ENCODE measurements at regions not wholly inside any gene's neighbourhood (a gene's known extent, or its start where the extent isn't known, plus 50 kb on each side); places are given as distances from the start of the nearest gene placed in this dataset.
"Not testable (repeated sequence)": the region's sequence is repeated elsewhere in the genome, so short reads cannot be mapped to it uniquely, and the experiment has no call there.

- Mint-ChIP-seq H3K27me3 (ENCODE audit: low read depth) (peaks cover 3% of the 10 kb centered on the region; the same call in 1 of the 2 replicates), H3K27ac (no peak overlapping the region), H3K4me3 (no peak overlapping the region), H3K4me1 (no peaks in the 10 kb centered on the region), H3K9me3 (peaks cover 61% of the 10 kb centered on the region), H3K36me3 (peaks cover 42% of the 10 kb centered on the region)
- TF ChIP-seq SMAD4 (CRISPR knock-in tag; IDR thresholded peaks at IDR 0.05) (no peak), FOXJ3 (CRISPR knock-in tag; IDR thresholded peaks at IDR 0.05; ENCODE audit: borderline replicate concordance) (no peak), ETV6 (CRISPR knock-in tag; IDR thresholded peaks at IDR 0.05) (no peak), NFE2L1 (CRISPR knock-in tag; IDR thresholded peaks at IDR 0.05) (no peak), NR1H2 (CRISPR knock-in tag; IDR thresholded peaks at IDR 0.05) (no peak)
- ChIA-PET POLR2A (no interaction called here), CTCF (no interaction called here)
- ATAC-seq: no peak
- no peak for DNase-seq (ENCODE audit: low spot score)
Observed at GRCh38 chr11:37861671-37862070, 1263.6 kb upstream of the RAG2 start.

GRCh38 chr11:37858806-37859537, 1260.9 kb upstream of the RAG2 start:
- ATAC-seq; H3K27me3 Mint-ChIP-seq (ENCODE audit: low read depth); H3K27ac Mint-ChIP-seq; H3K4me3 Mint-ChIP-seq; CTCF ChIA-PET; H3K4me1 Mint-ChIP-seq; POLR2A ChIA-PET; DNase-seq (ENCODE audit: low spot score): not testable (repeated sequence)
- Mint-ChIP-seq H3K36me3 (peaks cover 52% of the 10 kb centered on the region), H3K9me3 (peaks cover 71% of the 10 kb centered on the region)

DNA sequence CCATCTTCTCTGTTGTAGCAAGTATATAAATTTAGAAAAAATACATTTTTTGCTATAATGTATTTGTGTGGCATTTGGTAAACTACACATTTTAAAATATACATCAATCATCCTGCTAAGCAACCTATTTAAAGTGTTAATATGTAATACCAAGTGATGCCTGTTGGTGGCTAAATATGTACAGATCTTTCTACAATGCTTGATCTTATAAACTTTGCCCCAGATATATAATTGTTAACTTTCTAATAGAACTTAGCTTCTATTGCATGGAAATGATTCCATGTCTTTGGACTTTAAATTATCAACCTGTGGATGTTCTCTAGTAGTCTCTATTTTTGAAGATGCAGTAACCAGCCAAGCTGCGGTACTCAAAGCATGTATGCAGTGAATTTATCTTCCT, 1260.4 kb upstream of the RAG2 start:
- H3K9me3 Mint-ChIP-seq: peaks cover 77% of the 10 kb centered on the region
- no peak overlapping the region for H3K27ac Mint-ChIP-seq
- no peak for TF ChIP-seq SMAD3 (CRISPR knock-in tag; IDR thresholded peaks at IDR 0.05; ENCODE audit: borderline replicate concordance)
- no peak for TF ChIP-seq GTF2I (CRISPR knock-in tag; conservative IDR thresholded peaks at IDR 0.05)
- TF ChIP-seq, protein P1, sequence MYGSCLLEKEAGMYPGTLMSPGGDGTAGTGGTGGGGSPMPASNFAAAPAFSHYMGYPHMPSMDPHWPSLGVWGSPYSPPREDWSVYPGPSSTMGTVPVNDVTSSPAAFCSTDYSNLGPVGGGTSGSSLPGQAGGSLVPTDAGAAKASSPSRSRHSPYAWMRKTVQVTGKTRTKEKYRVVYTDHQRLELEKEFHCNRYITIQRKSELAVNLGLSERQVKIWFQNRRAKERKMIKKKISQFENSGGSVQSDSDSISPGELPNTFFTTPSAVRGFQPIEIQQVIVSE (CRISPR knock-in tag; IDR thresholded peaks at IDR 0.05; ENCODE audit: borderline replicate concordance): no peak
- TF ChIP-seq ZNF416 (CRISPR knock-in tag; IDR thresholded peaks at IDR 0.05): no peak
- no peak for TF ChIP-seq TEAD4 (CRISPR knock-in tag; IDR thresholded peaks at IDR 0.05)
- TF ChIP-seq ZNF138 (CRISPR knock-in tag; conservative IDR thresholded peaks at IDR 0.05): no peak
- TF ChIP-seq MYBL2 (CRISPR knock-in tag; IDR thresholded peaks at IDR 0.05): no peak
- TF ChIP-seq ZNF423 (CRISPR knock-in tag; IDR thresholded peaks at IDR 0.05): no peak
- DNase-seq (ENCODE audit: low spot score): no peak
- no peak for ATAC-seq
- ChIA-PET POLR2A (no interaction called here), CTCF (no interaction called here)
- no peak overlapping the region for H3K4me3 Mint-ChIP-seq
- H3K27me3 Mint-ChIP-seq (ENCODE audit: low read depth): peaks cover 3% of the 10 kb centered on the region; the same call in 1 of the 2 replicates
- H3K4me1 Mint-ChIP-seq: no peaks in the 10 kb centered on the region
- H3K36me3 Mint-ChIP-seq: peaks cover 54% of the 10 kb centered on the region

- POLR2A ChIA-PET: no interaction called here
- no peak overlapping the region for H3K4me3 Mint-ChIP-seq
- no peak overlapping the region for H3K27ac Mint-ChIP-seq
- peaks cover 54% of the 10 kb centered on the region for H3K36me3 Mint-ChIP-seq
- CTCF ChIA-PET: no interaction called here
- no peaks in the 10 kb centered on the region for H3K4me1 Mint-ChIP-seq
- H3K27me3 Mint-ChIP-seq (ENCODE audit: low read depth): peaks cover 3% of the 10 kb centered on the region; the same call in 1 of the 2 replicates
- ATAC-seq (no peak), DNase-seq (ENCODE audit: low spot score) (no peak)
- H3K9me3 Mint-ChIP-seq: peaks cover 76% of the 10 kb centered on the region
- TF ChIP-seq ZNF219 (CRISPR knock-in tag; IDR thresholded peaks at IDR 0.05; ENCODE audit: borderline replicate concordance): no peak
- no peak for TF ChIP-seq ZNF416 (CRISPR knock-in tag; IDR thresholded peaks at IDR 0.05)
- TF ChIP-seq, protein P2, sequence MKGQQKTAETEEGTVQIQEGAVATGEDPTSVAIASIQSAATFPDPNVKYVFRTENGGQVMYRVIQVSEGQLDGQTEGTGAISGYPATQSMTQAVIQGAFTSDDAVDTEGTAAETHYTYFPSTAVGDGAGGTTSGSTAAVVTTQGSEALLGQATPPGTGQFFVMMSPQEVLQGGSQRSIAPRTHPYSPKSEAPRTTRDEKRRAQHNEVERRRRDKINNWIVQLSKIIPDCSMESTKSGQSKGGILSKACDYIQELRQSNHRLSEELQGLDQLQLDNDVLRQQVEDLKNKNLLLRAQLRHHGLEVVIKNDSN (CRISPR knock-in tag; IDR thresholded peaks at IDR 0.05): no peak
- no peak for TF ChIP-seq GABPB1 (CRISPR knock-in tag; IDR thresholded peaks at IDR 0.05)
- no peak for TF ChIP-seq ESRRA (CRISPR knock-in tag; IDR thresholded peaks at IDR 0.05; ENCODE audit: borderline replicate concordance)
Observed at GRCh38 chr11:37857726-37858125, 1259.7 kb upstream of the RAG2 start.

DNA sequence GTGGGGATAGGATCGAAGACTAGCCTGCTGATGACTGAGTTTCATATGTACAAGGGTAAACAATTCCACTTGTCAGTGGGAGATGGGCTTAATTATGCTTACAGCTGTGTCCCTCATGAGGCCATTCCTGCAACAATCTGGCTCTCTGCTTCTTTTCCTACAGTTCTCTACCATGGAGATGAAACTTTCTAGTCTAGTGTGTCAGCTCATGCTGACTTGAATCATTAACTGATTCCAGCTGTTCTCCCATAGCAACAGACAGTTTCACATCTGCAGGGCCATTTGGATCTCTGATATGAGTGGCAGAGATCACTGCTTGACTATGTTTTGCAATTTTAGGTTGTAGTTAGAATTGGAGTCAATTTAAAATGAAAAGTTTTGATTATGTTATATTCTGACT, 1251.7 kb upstream of the RAG2 start:
- Mint-ChIP-seq H3K4me3 (no peak overlapping the region), H3K36me3 (peaks cover 56% of the 10 kb centered on the region), H3K4me1 (no peaks in the 10 kb centered on the region), H3K9me3 (peaks cover 74% of the 10 kb centered on the region), H3K27me3 (ENCODE audit: low read depth) (no peaks in the 10 kb centered on the region; the same call in none of the 2 replicates), H3K27ac (no peak overlapping the region)
- ATAC-seq: no peak
- ChIA-PET CTCF (no interaction called here), POLR2A (no interaction called here)
- DNase-seq (ENCODE audit: low spot score): no peak
- no peak for TF ChIP-seq PRRX2 (CRISPR knock-in tag; IDR thresholded peaks at IDR 0.05)
- no peak for TF ChIP-seq EMX1 (CRISPR knock-in tag; IDR thresholded peaks at IDR 0.05)
- TF ChIP-seq ESRRA (CRISPR knock-in tag; IDR thresholded peaks at IDR 0.05; ENCODE audit: borderline replicate concordance): no peak
- no peak for TF ChIP-seq JUN (CRISPR knock-in tag; IDR thresholded peaks at IDR 0.05)
- TF ChIP-seq, protein P3, sequence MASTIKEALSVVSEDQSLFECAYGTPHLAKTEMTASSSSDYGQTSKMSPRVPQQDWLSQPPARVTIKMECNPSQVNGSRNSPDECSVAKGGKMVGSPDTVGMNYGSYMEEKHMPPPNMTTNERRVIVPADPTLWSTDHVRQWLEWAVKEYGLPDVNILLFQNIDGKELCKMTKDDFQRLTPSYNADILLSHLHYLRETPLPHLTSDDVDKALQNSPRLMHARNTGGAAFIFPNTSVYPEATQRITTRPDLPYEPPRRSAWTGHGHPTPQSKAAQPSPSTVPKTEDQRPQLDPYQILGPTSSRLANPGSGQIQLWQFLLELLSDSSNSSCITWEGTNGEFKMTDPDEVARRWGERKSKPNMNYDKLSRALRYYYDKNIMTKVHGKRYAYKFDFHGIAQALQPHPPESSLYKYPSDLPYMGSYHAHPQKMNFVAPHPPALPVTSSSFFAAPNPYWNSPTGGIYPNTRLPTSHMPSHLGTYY (CRISPR knock-in tag; IDR thresholded peaks at IDR 0.05): no peak
- TF ChIP-seq RORB (CRISPR knock-in tag; IDR thresholded peaks at IDR 0.05): no peak
- TF ChIP-seq GRHL2 (CRISPR knock-in tag; IDR thresholded peaks at IDR 0.05; ENCODE audit: insufficient replicate concordance, severe bottlenecking): no peak
- TF ChIP-seq KAT7 (CRISPR knock-in tag; IDR thresholded peaks at IDR 0.05; ENCODE audit: borderline replicate concordance): no peak
- TF ChIP-seq, protein P4, sequence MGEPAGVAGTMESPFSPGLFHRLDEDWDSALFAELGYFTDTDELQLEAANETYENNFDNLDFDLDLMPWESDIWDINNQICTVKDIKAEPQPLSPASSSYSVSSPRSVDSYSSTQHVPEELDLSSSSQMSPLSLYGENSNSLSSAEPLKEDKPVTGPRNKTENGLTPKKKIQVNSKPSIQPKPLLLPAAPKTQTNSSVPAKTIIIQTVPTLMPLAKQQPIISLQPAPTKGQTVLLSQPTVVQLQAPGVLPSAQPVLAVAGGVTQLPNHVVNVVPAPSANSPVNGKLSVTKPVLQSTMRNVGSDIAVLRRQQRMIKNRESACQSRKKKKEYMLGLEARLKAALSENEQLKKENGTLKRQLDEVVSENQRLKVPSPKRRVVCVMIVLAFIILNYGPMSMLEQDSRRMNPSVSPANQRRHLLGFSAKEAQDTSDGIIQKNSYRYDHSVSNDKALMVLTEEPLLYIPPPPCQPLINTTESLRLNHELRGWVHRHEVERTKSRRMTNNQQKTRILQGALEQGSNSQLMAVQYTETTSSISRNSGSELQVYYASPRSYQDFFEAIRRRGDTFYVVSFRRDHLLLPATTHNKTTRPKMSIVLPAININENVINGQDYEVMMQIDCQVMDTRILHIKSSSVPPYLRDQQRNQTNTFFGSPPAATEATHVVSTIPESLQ (CRISPR knock-in tag; IDR thresholded peaks at IDR 0.05): no peak

Data from WTC11 (cell line).